ENCODE measurements at regions not wholly inside any gene's neighbourhood (a gene's known extent, or its start where the extent isn't known, plus 50 kb on each side); places are given as distances from the start of the nearest gene placed in this dataset.

GRCh38 chr6:28721372-28721771 lies 195.7 kb downstream of the GPX5 start:
- H3K4me1 Mint-ChIP-seq (ENCODE audit: low read depth) = peaks cover 8% of the 10 kb centered on the region
- H3K9me3 Mint-ChIP-seq = no peaks in the 10 kb centered on the region
- H3K4me3 Mint-ChIP-seq = no peak overlapping the region
- H3K36me3 Mint-ChIP-seq (ENCODE audit: low read depth) = no peaks in the 10 kb centered on the region
- no peak overlapping the region for H3K27ac Mint-ChIP-seq
- no peak for DNase-seq
- no peak for TF ChIP-seq CTCF (IDR thresholded peaks at IDR 0.05)
- peaks cover 5% of the 10 kb centered on the region for H3K27me3 Mint-ChIP-seq (ENCODE audit: insufficient read depth)

GRCh38 chr6:28724395-28724794 lies 198.7 kb downstream of the GPX5 start:
- no peak for TF ChIP-seq CTCF (IDR thresholded peaks at IDR 0.05)
- DNase-seq = no peak
- no peaks in the 10 kb centered on the region for H3K36me3 Mint-ChIP-seq (ENCODE audit: low read depth)
- H3K27ac Mint-ChIP-seq = no peak overlapping the region
- H3K4me3 Mint-ChIP-seq = no peak overlapping the region
- peaks cover 24% of the 10 kb centered on the region for H3K4me1 Mint-ChIP-seq (ENCODE audit: low read depth)
- peaks cover 11% of the 10 kb centered on the region for H3K27me3 Mint-ChIP-seq (ENCODE audit: insufficient read depth)
- peaks cover 4% of the 10 kb centered on the region; the same call in 1 of the 2 replicates for H3K9me3 Mint-ChIP-seq

GRCh38 chr6:28725274-28725809 lies 198.4 kb downstream of the TRIM27 start:
- TF ChIP-seq CTCF (IDR thresholded peaks at IDR 0.05) = no peak
- H3K4me3 Mint-ChIP-seq = no peak overlapping the region; the same call in 1 of the 2 replicates
- no peak for DNase-seq
- no peaks in the 10 kb centered on the region for H3K36me3 Mint-ChIP-seq (ENCODE audit: low read depth)
- peaks cover 32% of the 10 kb centered on the region for H3K4me1 Mint-ChIP-seq (ENCODE audit: low read depth)
- peaks cover 4% of the 10 kb centered on the region; the same call in 1 of the 2 replicates for H3K9me3 Mint-ChIP-seq
- no peak overlapping the region for H3K27ac Mint-ChIP-seq
- H3K27me3 Mint-ChIP-seq (ENCODE audit: insufficient read depth) = peaks cover 9% of the 10 kb centered on the region

GRCh38 chr6:28725890-28726348 lies 197.9 kb downstream of the TRIM27 start:
- Mint-ChIP-seq H3K36me3 (ENCODE audit: low read depth) (no peaks in the 10 kb centered on the region), H3K27me3 (ENCODE audit: insufficient read depth) (peaks cover 11% of the 10 kb centered on the region), H3K27ac (no peak overlapping the region), H3K4me3 (no peak overlapping the region), H3K9me3 (peaks cover 4% of the 10 kb centered on the region; the same call in 1 of the 2 replicates), H3K4me1 (ENCODE audit: low read depth) (peaks cover 32% of the 10 kb centered on the region)
- TF ChIP-seq CTCF (IDR thresholded peaks at IDR 0.05) = no peak
- DNase-seq = peak; percentile 75

GRCh38 chr6:28726569-28727309 lies 197.0 kb downstream of the TRIM27 start:
- Mint-ChIP-seq H3K36me3 (ENCODE audit: low read depth) (no peaks in the 10 kb centered on the region), H3K4me1 (ENCODE audit: low read depth) (peaks cover 32% of the 10 kb centered on the region), H3K9me3 (peaks cover 4% of the 10 kb centered on the region; the same call in 1 of the 2 replicates), H3K4me3 (no peak overlapping the region), H3K27ac (no peak overlapping the region), H3K27me3 (ENCODE audit: insufficient read depth) (peaks cover 11% of the 10 kb centered on the region)
- TF ChIP-seq CTCF (IDR thresholded peaks at IDR 0.05) = no peak
- DNase-seq = no peak
